A673 (cell line): ENCODE measurements at regions not wholly inside any gene's neighbourhood (a gene's known extent, or its start where the extent isn't known, plus 50 kb on each side); places are given as distances from the start of the nearest gene placed in this dataset.

Experiments
- CTCF ChIP-seq: fragments of 300-800, 200-600 bp; sonication (generic); conservative IDR thresholded peaks from 2 replicates; pipeline ENCODE4 v1.5.1; 2017; ENCODE audit warnings: low read depth, mild to moderate bottlenecking, antibody characterized with exemption, low read length, moderate library complexity, mixed read lengths
- EZH2 ChIP-seq: fragments of 200-600 bp; sonication (generic); IDR thresholded peaks from 2 replicates; pipeline ENCODE4 v1.6.1; 2017; ENCODE audit warnings: borderline replicate concordance, low read depth, mild to moderate bottlenecking, mixed read lengths, antibody characterized with exemption, low read length; ENCODE audit not compliant: poor library complexity, severe bottlenecking

- TF ChIP-seq CTCF (no peak), EZH2 (no peak)
These were observed 223.6 kb upstream of the DEPDC1 start for GRCh38 chr1:68720476-68720875.
